H4 (cell line): ENCODE measurements at regions not wholly inside any gene's neighbourhood (a gene's known extent, or its start where the extent isn't known, plus 50 kb on each side); places are given as distances from the start of the nearest gene placed in this dataset.
"Not testable (repeated sequence)": the region's sequence is repeated elsewhere in the genome, so short reads cannot be mapped to it uniquely, and the experiment has no call there.

ENCODE experiments used
- DNase-seq: peaks from one replicate; pipeline ENCODE4 v3.0.0-alpha.2; 2015; ENCODE audit warnings: low spot score

DNA sequence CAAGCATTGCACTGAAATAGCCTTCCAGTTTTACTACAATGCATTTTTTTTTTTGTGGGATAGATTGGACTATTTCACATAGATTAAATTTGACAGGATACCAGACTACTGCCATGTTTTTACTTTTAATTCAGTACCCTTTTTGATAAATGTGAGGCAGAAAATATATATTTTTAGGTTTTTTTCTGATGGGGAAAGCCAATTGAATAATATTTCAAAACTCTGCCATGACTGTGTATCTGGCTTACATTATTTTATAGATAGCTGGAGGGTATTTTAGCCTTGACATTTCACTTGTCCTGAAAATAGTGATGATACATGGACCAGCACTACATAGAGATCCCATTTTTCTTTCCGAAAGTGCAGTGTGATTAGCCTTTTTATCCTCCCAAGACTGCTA is 133.5 kb upstream of the PRR16 start:
- DNase-seq: no peak

DNA sequence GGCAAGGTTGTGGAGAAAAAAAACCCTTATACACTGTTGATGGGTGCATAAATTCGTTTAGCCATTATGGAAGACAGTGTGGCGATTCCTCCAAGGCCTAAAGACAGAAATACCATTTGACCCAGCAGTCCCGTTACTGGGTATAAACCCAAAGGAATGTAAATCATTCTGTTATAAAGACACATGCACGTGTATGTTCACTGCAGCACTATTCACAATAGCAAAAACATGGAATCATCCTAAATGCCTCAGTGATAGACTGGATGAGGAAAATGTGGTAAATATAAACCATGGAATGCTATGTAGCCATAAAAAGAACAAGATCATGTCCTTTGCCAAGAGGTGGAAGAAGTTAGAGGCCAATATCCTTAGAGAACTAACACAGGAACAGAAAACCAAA is 119.9 kb upstream of the PRR16 start:
- no peak for DNase-seq

DNA sequence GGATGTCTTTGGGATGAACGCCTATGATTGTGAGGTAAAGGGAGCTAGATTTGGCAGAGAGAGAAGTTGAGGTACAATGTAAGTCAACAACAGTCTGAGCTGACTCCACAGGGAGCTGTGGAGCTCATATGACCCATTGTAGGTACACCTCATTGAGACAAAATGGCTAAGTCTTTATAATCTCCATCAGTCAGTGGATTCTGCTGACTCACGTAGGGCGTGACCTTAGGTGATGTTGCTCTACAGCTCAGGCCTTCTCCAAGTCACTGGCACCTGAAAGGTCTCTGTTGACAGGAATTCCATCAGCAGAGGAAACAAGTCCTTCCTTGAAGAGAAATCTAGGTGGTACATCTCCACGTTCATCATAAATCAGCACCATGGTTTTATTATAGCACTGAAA is 118.2 kb upstream of the PRR16 start:
- no peak for DNase-seq

GRCh38 chr5:120351071-120351470 is 113.0 kb upstream of the PRR16 start:
- DNase-seq: not testable (repeated sequence)

GRCh38 chr5:120354126-120354525 is 110.0 kb upstream of the PRR16 start:
- DNase-seq: no peak

DNA sequence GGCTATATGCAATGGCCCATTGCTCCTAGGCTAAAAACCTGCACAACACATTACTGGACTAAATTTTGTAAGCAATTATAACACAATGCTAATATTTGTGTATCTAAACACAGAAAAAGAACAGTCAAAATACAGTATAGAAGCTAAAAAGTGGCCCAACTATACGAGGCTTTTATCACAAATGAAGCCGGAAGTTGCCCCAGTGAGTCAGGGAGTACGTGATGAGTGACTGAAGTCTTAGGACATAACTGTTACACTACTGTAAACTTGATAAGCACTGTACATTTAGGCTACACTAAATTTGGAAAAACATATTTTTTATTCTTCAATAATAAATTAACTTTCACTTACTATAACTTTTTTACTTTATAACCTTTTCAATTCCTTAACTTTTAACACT is 105.2 kb upstream of the PRR16 start:
- DNase-seq: no peak

GRCh38 chr5:120361941-120362340 is 102.2 kb upstream of the PRR16 start:
- peak; percentile 30 for DNase-seq

- no peak for DNase-seq
Measured at GRCh38 chr5:120362426-120362825, 101.7 kb upstream of the PRR16 start.

- DNase-seq: peak; percentile 50
Measured at GRCh38 chr5:120365656-120366446, 98.2 kb upstream of the PRR16 start.

DNA sequence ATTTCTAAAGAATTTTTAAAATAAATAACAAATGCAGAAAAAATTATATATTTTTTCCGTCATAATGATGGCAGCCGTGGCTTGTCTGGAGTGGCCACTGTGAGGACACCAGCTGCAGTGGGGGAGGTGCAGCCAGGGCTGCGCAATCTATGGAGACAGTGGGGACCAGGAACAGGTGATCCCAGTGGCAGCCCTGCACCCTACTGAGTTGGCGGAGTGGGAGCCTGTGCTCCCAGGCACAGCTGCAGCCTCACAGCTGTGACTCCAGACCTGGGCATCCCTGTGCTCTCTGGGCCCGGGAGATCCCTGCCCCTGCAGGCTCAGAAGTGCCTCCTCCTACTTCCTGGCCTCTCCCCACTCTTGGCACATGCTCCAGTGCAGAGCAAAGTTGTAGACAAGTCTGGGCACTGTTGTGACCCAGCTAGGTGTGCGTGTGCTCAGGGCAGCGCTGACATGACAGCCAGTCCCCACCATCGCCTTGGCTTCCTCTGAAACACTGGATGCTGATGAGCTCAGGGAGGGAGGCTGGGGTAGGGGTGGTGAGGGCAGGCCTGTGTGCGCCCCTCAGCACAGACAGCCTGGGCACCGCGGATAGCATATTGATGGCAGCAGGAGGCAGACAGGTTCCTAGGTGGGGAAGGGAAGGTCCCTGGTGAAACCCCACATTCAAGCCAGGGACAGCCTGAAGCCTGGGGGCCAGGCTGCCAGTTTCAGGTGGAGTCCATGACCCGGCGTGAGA is 96.0 kb upstream of the PRR16 start:
- DNase-seq: no peak

- DNase-seq: peak; percentile 29
Measured at GRCh38 chr5:120368923-120369715, 95.0 kb upstream of the PRR16 start.

DNA sequence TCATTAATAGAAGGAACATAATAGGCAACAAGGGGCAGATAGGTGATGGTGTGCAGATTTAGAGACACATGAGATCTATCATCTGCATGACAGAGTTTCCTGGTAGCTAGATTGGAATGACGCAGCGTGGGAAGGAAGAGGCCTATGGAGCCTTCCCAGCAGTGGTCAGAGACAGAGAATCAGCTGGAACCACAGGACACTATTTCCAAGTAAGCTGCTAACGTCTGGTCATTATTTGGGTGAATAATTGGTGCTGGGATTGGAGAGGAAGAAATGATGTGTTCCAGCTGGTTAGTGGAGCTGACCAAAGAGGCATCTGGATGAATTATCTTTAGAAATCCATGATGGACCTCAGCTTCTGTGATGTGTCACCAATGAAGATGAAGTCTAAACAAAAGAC is 91.2 kb upstream of the PRR16 start:
- DNase-seq: no peak

- no peak for DNase-seq
Measured at GRCh38 chr5:120375248-120375647, 88.9 kb upstream of the PRR16 start.

DNA sequence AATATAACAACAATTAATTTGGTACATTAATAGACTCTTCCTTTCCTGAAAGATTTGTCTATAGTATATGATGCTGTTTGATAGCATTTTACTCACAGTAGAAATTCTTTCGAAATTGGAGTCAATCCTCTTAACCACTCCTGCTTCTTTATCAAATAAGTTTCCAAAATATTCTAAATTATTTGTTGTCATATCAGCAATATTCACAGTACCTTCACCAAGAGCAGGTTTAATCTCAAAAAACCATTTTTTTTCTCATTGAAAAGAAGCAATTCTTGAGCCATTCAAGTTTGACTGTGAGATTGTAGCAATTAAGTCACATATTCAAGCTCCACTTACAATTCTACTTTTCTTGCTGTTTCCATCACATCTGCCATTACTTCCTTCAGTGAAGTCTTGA is 83.5 kb upstream of the PRR16 start:
- no peak for DNase-seq

DNA sequence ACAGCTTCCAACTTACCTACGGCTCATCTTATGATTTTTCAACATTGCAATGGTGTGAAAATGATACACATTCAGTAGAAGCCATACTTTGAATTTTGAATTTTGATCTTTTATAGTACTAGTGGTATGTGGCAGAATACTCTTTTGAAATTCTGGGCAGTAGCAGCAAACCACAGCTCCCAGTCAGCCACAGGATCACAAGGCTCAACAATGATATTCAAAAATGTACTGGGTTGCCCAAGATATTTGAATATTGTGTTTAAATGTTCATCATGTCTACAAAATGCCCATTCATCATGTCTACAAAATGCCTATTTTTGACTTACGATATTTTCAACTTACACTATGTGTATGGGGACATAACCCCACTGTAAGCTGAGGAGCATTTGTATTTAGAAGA is 81.3 kb upstream of the PRR16 start:
- DNase-seq: no peak

GRCh38 chr5:120386981-120387380 is 77.1 kb upstream of the PRR16 start:
- no peak for DNase-seq

DNA sequence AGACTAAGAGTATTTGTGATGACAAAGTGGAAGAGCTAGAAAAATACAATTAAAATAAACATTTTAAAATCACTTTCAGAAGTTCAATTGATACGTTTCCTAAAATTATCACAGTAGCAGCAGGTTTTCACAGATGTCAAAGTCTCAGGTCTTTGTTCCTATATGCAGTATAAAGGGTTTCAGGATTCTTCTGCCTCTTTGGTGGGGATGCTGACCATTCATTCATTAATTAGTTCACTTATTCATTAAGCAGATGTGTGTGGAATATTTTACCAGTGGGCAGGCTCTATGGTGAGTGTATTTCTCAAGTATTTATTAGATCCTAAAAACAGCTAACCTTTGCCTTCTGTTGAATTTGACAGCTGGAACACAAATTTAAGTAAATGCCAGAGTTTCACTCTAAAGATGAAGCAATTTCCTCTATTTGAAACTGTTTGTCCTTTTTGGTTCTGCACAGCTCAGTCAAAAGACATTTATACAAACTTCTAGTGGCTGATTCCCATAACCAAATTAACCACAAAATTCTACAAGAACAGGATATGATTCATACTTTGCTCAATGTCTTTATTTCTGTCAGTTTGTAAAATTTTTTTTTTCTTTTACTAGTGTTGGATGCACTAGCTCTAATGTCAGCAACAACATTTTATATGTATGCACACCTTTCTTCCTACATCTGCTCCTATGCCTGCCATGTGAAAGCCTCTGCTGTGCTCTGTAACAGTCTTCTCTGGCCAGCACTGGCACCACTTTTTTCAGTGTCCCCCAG is 75.9 kb upstream of the PRR16 start:
- peak; percentile 91 for DNase-seq

DNA sequence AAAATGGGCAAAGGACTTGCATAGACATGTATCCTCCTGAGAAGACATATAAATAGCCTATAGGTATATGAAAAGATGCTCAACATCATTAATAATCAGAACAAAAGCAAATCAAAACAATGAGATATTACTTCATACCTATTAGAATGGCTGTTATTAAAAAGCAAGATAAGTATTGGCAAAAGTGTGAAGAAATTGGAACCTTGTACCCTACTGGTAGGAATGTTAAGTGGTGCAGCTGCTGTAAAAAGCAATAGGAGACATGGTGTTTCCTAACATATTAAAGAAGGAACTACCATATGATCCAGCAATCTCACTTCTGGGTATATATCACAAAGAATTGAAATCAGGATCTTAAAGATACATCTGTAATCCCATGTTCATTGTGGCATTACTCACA is 69.8 kb upstream of the PRR16 start:
- DNase-seq: no peak

- DNase-seq: no peak
Measured at GRCh38 chr5:120396186-120396585, 67.9 kb upstream of the PRR16 start.

DNA sequence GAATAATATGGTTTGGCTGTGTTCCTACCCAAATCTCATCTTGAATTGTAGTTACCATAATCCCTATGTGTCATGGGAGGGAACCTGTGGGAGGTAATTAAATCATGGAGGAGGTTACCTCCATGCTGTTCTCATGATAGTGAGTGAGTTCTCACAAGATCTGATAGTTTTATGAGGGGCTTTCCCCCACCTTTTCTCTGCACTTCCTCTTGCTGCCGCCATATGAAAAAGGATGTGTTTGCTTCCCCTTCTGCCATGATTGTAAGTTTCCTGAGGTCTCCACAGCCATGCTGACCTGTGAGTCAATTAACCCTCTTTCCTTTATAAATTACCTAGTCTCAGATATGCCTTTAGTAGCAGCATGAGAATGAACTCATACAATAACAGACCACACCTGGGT is 63.7 kb upstream of the PRR16 start:
- DNase-seq: no peak

DNA sequence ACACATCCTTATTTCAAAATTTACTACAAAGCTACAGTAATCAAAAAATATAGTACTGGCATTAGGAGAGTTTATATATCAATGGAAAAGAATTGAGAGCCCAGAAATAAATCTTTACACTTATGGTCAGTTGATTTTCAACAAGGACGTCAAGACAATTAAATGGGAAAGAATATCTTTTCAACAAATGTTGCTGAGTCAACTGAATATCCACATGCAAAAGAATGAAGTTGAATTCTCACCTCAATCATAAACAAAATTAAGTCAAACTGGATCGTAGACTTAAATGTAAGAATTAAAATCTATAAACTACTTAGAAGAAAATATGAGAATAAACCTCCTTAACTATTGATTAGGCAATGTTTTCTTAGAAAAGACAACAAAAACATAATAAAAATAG is 61.5 kb upstream of the PRR16 start:
- DNase-seq: no peak
